Kidney (tissue), 13 donors: ENCODE measurements at regions not wholly inside any gene's neighbourhood (a gene's known extent, or its start where the extent isn't known, plus 50 kb on each side); places are given as distances from the start of the nearest gene placed in this dataset.

ENCODE experiments used
- DNase-seq, 5 donors: peaks; one replicate each; pipeline ENCODE4 v3.0.0-alpha.2; 2013 to 2020
- FAIRE-seq: peaks from 2 replicates; lab custom pipeline; 2012; peaks lifted over from hg19 to GRCh38; lab: Jason Lieb, UNC
- H3K27ac ChIP-seq, 2 donors: one replicate each; pipeline ENCODE4 v1.7.0; 2013; ENCODE audit warnings: low read depth in 2 of 2, low read length in 2 of 2, inconsistent platforms in 1 of 2
- H3K27me3 ChIP-seq: one replicate; pipeline ENCODE4 v1.7.1; 2013; ENCODE audit warnings: low read length, inconsistent platforms; ENCODE audit not compliant: control insufficient read depth, insufficient read depth
- H3K36me3 ChIP-seq, 3 donors: one replicate each; pipeline versions ENCODE4 v1.7.0 to v1.7.1; 2013; ENCODE audit warnings: low read length in 3 of 3, control low read depth in 1 of 3, inconsistent platforms in 1 of 3; ENCODE audit not compliant: insufficient read depth in 3 of 3, control insufficient read depth in 2 of 3
- H3K4me1 ChIP-seq, 3 donors: one replicate each; pipeline versions ENCODE4 v1.7.0 to v1.7.1; 2013; ENCODE audit warnings: low read length in 3 of 3, inconsistent platforms in 1 of 3, low read depth in 1 of 3; ENCODE audit not compliant: control insufficient read depth in 2 of 3, insufficient read depth in 2 of 3
- H3K4me3 ChIP-seq, 3 donors: one replicate each; pipeline versions ENCODE4 v1.7.0 to v1.8.1; 2013; ENCODE audit warnings: low read length in 3 of 3, control low read depth in 1 of 3, inconsistent platforms in 1 of 3
- H3K9ac ChIP-seq, 3 donors: one replicate each; pipeline versions ENCODE4 v1.7.0 to v1.7.1; 2013; ENCODE audit warnings: low read length in 3 of 3, control low read depth in 1 of 3, inconsistent platforms in 1 of 3
- H3K9me3 ChIP-seq, 3 donors: one replicate each; pipeline versions ENCODE4 v1.7.0 to v1.7.1; 2013; ENCODE audit warnings: low read length in 3 of 3, control low read depth in 1 of 3, inconsistent platforms in 1 of 3; ENCODE audit not compliant: control insufficient read depth in 2 of 3, insufficient read depth in 1 of 3
- intact Hi-C: fragments of 100-400 bp; cut with DNase I; formaldehyde crosslinking; loops from one replicate; pipeline ENCODE4 v1.11.1; 2022
- TF ChIP-seq, protein P1 (sequence below): IDR thresholded peaks from 3 replicates; pipeline ENCODE4 v1.5.1; 2012; ENCODE audit warnings: mild to moderate bottlenecking, moderate library complexity, borderline replicate concordance; ENCODE audit not compliant: insufficient read depth; ENCODE audit errors: extremely low read depth
- donor health status: control.
- donor health status: control.
- donor health status: control.
- donor health status: control.
- donor health status: control.
- donor health status: DM: yes; HTN: yes; CAD: no.
- donor health status: Normal renal cell carcinoma (clear cell type).

DNA sequence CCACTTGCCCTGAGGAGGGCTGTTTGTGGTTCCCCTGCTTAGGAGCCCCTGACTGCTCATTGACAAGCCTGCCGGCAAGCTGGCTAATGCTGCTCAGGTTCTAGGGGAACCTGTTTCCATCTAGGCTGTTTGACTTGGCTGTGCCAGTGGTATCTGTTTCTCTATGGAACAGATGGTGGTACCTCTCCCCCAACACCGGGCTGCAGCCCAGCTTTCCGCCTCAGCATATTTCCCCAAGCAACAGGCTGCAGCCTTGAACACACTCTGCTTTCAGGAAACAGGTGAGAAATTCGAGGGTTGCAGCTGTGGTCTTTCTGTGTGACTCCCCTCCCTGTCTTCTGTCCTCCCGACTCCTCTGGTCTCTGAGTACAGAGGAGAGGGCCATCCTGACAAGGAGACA lies 132.3 kb downstream of the TMEM132E start:
- H3K4me3 ChIP-seq, result no peak overlapping the region
- H3K9ac ChIP-seq, result no peak overlapping the region
- intact Hi-C loops, result no loop called here
- no peaks in the 10 kb centered on the region for H3K36me3 ChIP-seq
- H3K4me1 ChIP-seq, result no peaks in the 10 kb centered on the region
- no peaks in the 10 kb centered on the region for H3K27me3 ChIP-seq
- H3K9me3 ChIP-seq, result no peaks in the 10 kb centered on the region
- TF ChIP-seq, protein P1, sequence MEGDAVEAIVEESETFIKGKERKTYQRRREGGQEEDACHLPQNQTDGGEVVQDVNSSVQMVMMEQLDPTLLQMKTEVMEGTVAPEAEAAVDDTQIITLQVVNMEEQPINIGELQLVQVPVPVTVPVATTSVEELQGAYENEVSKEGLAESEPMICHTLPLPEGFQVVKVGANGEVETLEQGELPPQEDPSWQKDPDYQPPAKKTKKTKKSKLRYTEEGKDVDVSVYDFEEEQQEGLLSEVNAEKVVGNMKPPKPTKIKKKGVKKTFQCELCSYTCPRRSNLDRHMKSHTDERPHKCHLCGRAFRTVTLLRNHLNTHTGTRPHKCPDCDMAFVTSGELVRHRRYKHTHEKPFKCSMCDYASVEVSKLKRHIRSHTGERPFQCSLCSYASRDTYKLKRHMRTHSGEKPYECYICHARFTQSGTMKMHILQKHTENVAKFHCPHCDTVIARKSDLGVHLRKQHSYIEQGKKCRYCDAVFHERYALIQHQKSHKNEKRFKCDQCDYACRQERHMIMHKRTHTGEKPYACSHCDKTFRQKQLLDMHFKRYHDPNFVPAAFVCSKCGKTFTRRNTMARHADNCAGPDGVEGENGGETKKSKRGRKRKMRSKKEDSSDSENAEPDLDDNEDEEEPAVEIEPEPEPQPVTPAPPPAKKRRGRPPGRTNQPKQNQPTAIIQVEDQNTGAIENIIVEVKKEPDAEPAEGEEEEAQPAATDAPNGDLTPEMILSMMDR, result no peak
- DNase-seq, result no peak
- no peak overlapping the region for H3K27ac ChIP-seq
- no peak for FAIRE-seq

DNA sequence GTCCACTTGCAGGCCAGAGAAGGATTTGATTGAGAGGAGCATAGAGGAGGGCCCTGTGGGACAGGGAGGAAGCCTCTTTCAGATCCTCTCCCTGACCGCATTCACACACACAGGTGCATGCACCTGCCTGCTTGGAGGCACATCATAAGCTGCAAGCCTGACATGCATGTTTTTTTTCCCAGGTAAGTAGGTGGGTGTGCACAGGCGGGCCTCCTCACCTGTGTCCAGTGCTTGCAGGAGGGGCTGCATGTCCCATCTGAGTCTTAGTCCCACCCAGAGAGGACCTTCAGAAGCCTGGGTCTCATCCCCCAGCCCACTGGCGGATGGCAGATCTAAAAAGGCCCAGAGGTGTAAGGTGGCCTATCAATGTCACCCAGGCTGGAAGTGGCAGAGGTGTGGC lies 130.8 kb downstream of the TMEM132E start:
- H3K36me3 ChIP-seq, result no peaks in the 10 kb centered on the region
- FAIRE-seq, result no peak
- no peaks in the 10 kb centered on the region for H3K9me3 ChIP-seq
- no peaks in the 10 kb centered on the region for H3K27me3 ChIP-seq
- intact Hi-C loops, result no loop called here
- DNase-seq, result no peak
- no peak overlapping the region for H3K9ac ChIP-seq
- no peak overlapping the region for H3K4me3 ChIP-seq
- no peaks in the 10 kb centered on the region for H3K4me1 ChIP-seq
- TF ChIP-seq, protein P1, result no peak
- no peak overlapping the region for H3K27ac ChIP-seq

DNA sequence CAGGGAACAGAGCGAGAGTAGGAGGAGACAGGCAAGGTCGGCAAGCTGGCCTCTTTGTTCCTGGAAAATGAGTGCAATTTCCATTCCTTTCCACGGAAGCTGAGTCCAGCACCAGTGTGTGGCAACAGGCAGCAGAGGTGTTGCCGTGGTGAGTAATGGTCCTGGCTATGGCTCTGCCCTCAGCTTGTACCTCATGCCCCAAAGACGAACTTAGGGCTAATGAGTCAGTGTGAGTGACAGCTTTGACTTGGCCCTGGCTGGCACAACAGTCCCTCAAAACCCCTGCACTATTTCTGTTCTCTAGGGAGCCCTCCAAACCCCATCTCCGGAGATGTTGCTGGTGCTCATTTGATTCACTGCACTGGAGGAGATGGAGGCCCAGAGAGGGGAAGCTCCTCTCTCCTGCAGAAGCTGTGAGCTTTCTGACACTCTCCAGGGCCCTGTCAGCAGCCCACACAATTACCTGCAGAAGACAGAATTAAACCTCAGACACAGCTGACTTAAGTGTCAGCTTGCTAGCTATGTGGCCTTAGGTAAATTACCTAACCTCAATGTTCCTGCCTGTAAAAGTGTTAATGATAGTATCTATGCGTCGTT lies 129.9 kb downstream of the TMEM132E start:
- TF ChIP-seq, protein P1, result no peak
- DNase-seq (no peak), FAIRE-seq (no peak)
- H3K27ac ChIP-seq, result no peak overlapping the region
- no peaks in the 10 kb centered on the region for H3K27me3 ChIP-seq
- no peak overlapping the region for H3K9ac ChIP-seq
- H3K4me1 ChIP-seq, result no peaks in the 10 kb centered on the region
- no peaks in the 10 kb centered on the region for H3K36me3 ChIP-seq
- no peak overlapping the region for H3K4me3 ChIP-seq
- intact Hi-C loops, result no loop called here
- H3K9me3 ChIP-seq, result no peaks in the 10 kb centered on the region

DNA sequence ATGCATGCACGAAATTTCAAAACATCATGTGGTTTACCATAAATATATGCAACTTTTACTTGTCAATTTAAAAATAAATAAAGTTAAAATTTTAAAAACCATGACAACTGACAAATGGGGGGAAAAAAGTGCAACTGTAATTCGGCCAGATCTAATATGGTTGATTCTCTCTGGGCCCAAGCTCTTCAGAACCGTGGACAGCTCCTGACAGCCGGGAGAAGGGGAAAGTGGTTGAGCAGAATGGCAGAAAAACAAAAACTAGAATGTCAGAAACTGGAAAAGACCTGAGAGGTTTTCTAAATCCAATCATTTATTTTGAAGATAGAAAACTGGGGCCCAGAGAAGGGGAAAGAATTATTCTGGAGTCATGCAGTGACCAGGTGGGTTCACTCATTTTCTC lies 126.6 kb downstream of the TMEM132E start:
- H3K4me1 ChIP-seq, result no peaks in the 10 kb centered on the region
- TF ChIP-seq, protein P1, result no peak
- no peak overlapping the region for H3K27ac ChIP-seq
- DNase-seq (peak in 3 of 5 donors; percentile 67 to 86 (median 76)), FAIRE-seq (peak; percentile 8)
- no peaks in the 10 kb centered on the region for H3K9me3 ChIP-seq
- intact Hi-C loops, result no loop called here
- H3K9ac ChIP-seq, result no peak overlapping the region
- H3K4me3 ChIP-seq, result no peak overlapping the region
- H3K27me3 ChIP-seq, result no peaks in the 10 kb centered on the region
- H3K36me3 ChIP-seq, result no peaks in the 10 kb centered on the region
